HG02981 (cell line): ENCODE measurements at regions not wholly inside any gene's neighbourhood (a gene's known extent, or its start where the extent isn't known, plus 50 kb on each side); places are given as distances from the start of the nearest gene placed in this dataset.
"Not testable (repeated sequence)": the region's sequence is repeated elsewhere in the genome, so short reads cannot be mapped to it uniquely, and the experiment has no call there.

Source experiments
- ATAC-seq: cut with Tn5 transposase; IDR thresholded peaks from one replicate; pipeline ENCODE4 v1.9.1; 2021; ENCODE audit warnings: mild to moderate bottlenecking, moderate library complexity; ENCODE audit not compliant: unreplicated experiment

GRCh38 chr17:70687421-70687820 lies 518.1 kb downstream of the KCNJ2 start:
- ATAC-seq: no peak

DNA sequence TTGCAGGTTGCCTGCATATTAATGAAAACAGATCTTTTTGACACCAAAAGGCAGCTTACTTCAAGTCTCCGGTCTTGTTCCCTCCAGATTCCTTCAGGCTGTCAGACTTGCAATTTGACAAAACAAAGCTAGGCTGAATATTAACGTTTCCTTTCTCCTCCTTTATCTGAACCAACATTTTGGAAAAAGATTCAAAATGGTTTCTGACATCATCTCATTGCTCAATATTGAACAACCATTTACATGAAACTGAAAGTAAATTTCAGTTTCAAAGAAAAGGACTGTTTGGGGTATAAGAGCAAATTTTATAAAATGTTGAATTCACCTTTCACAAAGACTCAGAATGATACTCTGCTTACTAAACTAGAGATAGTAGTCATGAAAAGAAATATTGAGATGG lies 521.8 kb downstream of the KCNJ2 start:
- no peak for ATAC-seq

- ATAC-seq: no peak
Measured at GRCh38 chr17:70699408-70699807, 530.1 kb downstream of the KCNJ2 start.

DNA sequence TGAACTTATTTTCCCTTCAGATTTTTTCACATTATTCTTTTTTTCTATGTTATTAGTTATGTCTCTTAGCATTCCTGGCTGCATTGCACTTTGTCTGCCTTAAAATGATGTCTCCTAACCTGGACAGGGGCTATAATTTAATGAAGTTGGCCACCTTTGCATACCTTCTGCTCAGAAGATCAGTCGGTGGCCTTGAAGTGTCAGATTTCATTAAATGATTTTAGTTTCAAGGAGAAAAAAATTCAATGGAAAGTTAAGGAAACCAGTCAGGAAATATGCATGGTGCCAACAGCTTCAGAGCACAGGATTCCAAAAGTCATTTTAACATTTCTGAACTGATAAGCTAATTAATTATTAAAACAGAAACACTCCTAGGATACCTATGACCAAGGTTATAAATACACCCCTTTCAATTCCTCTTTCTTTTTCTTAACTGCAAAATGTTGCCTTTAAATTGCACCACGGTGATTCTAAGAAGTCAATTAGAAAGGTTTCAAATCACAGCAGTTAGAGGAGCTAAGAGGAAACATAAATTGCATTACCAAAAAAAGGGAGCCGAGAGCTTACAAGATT lies 533.4 kb downstream of the KCNJ2 start:
- ATAC-seq: no peak

- no peak for ATAC-seq
Measured at GRCh38 chr17:70709596-70709995, 540.3 kb downstream of the KCNJ2 start.

- ATAC-seq: no peak
Measured at GRCh38 chr17:70713694-70714093, 544.4 kb downstream of the KCNJ2 start.

GRCh38 chr17:70716551-70716950 lies 547.2 kb downstream of the KCNJ2 start:
- ATAC-seq: no peak

DNA sequence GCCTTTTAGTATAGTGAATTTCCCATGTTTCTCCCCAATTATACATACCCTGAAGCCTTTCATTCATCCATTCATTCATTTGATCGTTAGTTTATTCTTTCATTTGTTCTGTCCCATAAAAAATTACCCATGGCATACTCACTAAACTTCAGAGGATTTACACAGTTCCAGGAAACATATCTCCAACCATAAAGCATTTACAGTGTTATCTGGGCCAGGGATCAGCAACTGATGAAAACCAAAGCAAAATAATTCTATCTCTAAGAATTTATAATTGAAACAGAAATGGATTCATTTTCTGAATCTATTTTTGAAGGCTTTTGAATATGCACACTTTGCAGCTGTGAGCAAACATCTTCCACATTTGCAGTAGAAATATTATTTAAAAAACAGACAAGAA lies 547.7 kb downstream of the KCNJ2 start:
- no peak for ATAC-seq

GRCh38 chr17:70736375-70736957 lies 567.1 kb downstream of the KCNJ2 start:
- no peak for ATAC-seq

DNA sequence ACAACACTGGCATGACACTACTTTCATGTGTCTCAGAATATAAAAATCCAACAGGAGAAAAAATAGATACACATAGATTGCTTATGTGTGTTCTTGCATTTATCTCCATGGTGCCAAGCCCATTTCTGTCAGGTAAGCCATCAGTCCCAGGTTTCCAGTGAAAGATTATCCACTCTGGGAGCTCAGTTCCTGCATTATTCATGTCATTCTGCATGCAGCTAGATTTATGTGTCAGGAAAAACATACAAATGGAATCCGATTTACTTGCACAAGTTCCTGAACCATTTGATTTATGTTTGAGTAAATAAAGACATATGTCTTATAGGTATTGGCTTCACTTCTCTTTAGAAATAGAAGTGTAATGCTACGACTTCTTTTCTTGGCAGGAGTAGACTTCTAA lies 569.7 kb downstream of the KCNJ2 start:
- ATAC-seq: no peak

GRCh38 chr17:70746574-70746973 lies 577.2 kb downstream of the KCNJ2 start:
- ATAC-seq: not testable (repeated sequence)

DNA sequence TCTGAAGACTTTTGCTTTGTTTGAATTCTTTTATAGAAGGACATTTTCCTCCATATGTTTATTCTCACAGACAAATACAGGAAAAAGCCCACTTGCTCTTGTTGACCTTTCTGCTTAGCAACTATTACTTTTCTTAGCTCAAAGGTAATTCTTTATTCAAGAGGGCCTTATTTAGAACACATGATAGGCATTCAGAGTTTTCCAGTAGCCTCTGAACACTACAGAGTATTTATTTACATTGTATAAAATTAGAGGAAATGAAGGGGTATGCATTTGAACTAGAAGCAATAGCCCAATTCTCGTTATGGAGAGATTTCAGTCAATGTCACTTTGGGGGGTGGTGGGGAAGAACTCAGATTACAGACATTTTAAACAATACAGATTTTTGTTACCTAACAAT lies 581.7 kb downstream of the KCNJ2 start:
- ATAC-seq: no peak

GRCh38 chr17:70752461-70752860 lies 583.1 kb downstream of the KCNJ2 start:
- ATAC-seq: not testable (repeated sequence)

DNA sequence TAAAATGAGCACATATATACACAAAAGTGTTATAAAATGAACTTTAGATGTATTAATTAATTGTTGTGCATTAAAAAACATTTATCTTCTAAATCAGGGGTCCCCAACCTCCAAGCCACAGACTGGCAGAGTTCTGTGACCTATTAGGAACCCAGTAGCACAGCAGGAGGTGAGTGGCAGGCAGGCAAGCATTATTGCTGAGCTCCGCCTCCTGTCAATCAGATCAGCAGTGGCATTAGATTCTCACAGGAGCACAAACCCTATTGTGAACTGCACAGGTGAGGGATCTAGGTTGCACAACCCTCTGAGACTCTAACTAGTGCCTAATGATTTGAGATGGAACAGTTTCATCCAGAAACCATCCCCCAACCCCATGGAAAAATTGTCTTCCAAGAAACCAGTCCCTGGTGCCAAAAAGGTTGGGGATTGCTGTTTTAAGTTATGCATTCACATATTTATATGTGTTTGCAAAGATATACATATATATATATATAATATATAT lies 583.7 kb downstream of the KCNJ2 start:
- ATAC-seq: no peak

GRCh38 chr17:70763018-70763417 lies 593.7 kb downstream of the KCNJ2 start:
- ATAC-seq: no peak

GRCh38 chr17:70767102-70767701 lies 597.9 kb downstream of the KCNJ2 start:
- ATAC-seq: no peak

DNA sequence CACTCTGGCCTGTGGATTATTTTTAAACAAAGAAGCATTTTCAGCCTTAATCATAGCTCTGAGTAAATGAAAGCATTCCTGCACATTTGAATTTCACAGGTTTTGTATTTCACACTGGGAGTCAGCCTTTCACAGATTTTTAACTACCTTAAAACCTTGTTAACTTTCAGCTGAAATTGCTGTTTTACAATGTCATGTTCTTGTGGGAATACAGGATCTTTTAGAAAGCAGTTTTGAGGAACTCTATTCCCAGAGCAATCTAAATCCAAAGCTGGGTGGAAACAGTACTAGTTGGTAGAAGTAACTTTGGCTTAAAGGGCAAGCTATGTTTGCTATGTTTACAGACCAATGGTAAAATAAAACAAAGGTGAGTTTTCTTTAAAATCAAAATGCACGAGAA lies 600.6 kb downstream of the KCNJ2 start:
- no peak for ATAC-seq

GRCh38 chr17:70771804-70772386 lies 602.6 kb downstream of the KCNJ2 start:
- no peak for ATAC-seq

GRCh38 chr17:70772761-70773160 lies 603.4 kb downstream of the KCNJ2 start:
- no peak for ATAC-seq

DNA sequence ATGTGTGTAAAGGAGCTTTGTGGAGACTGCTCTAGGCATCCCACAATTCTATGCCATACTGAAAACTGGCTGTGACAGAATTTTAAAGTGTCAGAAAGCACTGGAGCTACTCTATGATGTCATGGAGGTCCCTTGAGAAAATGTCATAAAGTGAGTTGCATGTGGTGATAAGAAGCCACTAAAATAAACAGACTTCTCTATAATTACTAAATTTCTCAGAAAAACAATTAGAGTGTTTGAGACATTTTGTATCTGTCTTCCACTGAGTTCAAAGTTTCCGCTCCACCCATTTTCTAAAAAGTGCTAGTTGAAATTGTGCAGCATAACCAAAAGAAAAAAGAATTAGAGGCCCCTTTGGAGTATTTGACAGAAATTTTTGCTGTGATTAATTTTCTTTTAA lies 603.9 kb downstream of the KCNJ2 start:
- no peak for ATAC-seq

DNA sequence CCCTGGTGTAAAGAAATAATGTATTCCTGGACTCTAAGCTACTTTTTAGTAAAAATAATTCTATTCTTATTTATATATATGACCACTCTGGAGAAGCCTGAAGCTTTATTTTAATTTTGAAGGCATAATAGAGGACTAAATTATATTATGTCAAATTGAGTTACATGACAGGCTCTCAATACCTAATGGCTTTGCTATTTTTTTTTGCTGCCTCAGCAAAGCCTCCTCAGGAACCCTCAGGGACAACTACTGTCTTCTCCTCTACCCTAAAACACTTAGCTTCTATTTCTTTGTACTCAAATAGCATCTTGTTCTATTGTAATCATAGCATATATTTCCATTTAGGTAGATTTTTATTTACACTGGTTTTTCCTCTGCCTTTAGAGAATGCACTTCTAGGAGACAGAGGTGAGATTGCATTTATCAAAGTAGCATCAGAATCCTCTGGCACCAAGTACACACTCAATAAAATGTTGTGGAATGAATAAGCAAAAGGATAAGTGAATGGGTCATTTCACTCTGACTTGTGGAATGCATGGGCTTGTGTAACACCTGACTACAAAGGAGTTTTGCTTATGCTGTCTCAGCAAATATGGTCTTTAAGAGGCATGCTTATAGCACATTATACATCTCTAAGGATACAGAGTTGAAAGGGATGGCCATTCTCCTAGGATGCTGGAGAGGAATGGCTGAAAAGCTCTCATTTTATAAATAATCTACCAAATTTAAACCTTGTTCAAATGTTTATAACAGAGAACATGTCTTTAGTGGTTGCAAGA lies 605.2 kb downstream of the KCNJ2 start:
- ATAC-seq: no peak
